AG09319 (cell line): ENCODE measurements at regions not wholly inside any gene's neighbourhood (a gene's known extent, or its start where the extent isn't known, plus 50 kb on each side); places are given as distances from the start of the nearest gene placed in this dataset.

Source experiments
- DNase-seq: peaks from one replicate; pipeline ENCODE4 v3.0.0-alpha.2; 2010; ENCODE audit warnings: low read depth; ENCODE audit errors: extremely low read depth
- CTCF ChIP-seq: IDR thresholded peaks from 2 replicates; pipeline ENCODE4 v1.5.1; 2011; ENCODE audit warnings: low read depth, mild to moderate bottlenecking, inconsistent platforms, low read length, moderate library complexity

- DNase-seq = no peak
- no peak for TF ChIP-seq CTCF
Measured at GRCh38 chr3:187823746-187824145, 78.5 kb upstream of the BCL6 start.

GRCh38 chr3:187827723-187828122, 82.5 kb upstream of the BCL6 start:
- TF ChIP-seq CTCF = no peak
- DNase-seq = no peak

GRCh38 chr3:187828579-187829452, 83.5 kb upstream of the BCL6 start:
- no peak for TF ChIP-seq CTCF
- no peak for DNase-seq

- no peak for TF ChIP-seq CTCF
- no peak for DNase-seq
Measured at GRCh38 chr3:187830181-187830580, 84.9 kb upstream of the BCL6 start.

- no peak for TF ChIP-seq CTCF
- no peak for DNase-seq
Measured at GRCh38 chr3:187831125-187832051, 86.1 kb upstream of the BCL6 start.

- no peak for DNase-seq
- TF ChIP-seq CTCF = no peak
Measured at GRCh38 chr3:187832202-187832601, 86.9 kb upstream of the BCL6 start.

GRCh38 chr3:187833375-187833774, 88.1 kb upstream of the BCL6 start:
- DNase-seq = no peak

More at GRCh38 chr3:187833375-187833774, 88.1 kb upstream of the BCL6 start:
- TF ChIP-seq CTCF = no peak
